Parathyroid adenoma (tissue), 2 donors: ENCODE measurements at regions not wholly inside any gene's neighbourhood (a gene's known extent, or its start where the extent isn't known, plus 50 kb on each side); places are given as distances from the start of the nearest gene placed in this dataset.

ENCODE experiments used
- H2AFZ ChIP-seq: fragments of 300-600 bp; sonication (generic); one replicate; pipeline ENCODE4 v1.7.0; 2017; ENCODE audit warnings: antibody characterized with exemption, mild to moderate bottlenecking
- H3K27ac ChIP-seq: fragments of 300-600 bp; sonication (generic); one replicate; pipeline ENCODE4 v1.7.0; 2017
- H3K27me3 ChIP-seq: fragments of 300-600 bp; sonication (generic); one replicate; pipeline ENCODE4 v1.7.0; 2017; ENCODE audit warnings: low read length; ENCODE audit not compliant: control insufficient read depth, insufficient read depth
- H3K36me3 ChIP-seq: fragments of 300-600 bp; sonication (generic); one replicate; pipeline ENCODE4 v1.7.0; 2017; ENCODE audit warnings: low read length; ENCODE audit not compliant: control insufficient read depth, insufficient read depth
- H3K4me1 ChIP-seq: fragments of 300-600 bp; sonication (generic); one replicate; pipeline ENCODE4 v1.7.0; 2017; ENCODE audit warnings: control low read depth
- H3K4me2 ChIP-seq: fragments of 300-600 bp; sonication (generic); one replicate; pipeline ENCODE4 v1.7.0; 2017; ENCODE audit warnings: low read length
- H3K4me3 ChIP-seq: fragments of 300-600 bp; sonication (generic); one replicate; pipeline ENCODE4 v1.7.0; 2017; ENCODE audit warnings: low read depth, low read length
- H3K79me2 ChIP-seq: fragments of 300-600 bp; sonication (generic); one replicate; pipeline ENCODE4 v1.7.0; 2017; ENCODE audit warnings: control low read depth
- H3K9ac ChIP-seq: fragments of 300-600 bp; sonication (generic); one replicate; pipeline ENCODE4 v1.7.0; 2017; ENCODE audit warnings: mild to moderate bottlenecking
- H3K9me3 ChIP-seq: fragments of 300-600 bp; sonication (generic); one replicate; pipeline ENCODE4 v1.7.0; 2017; ENCODE audit warnings: low read length; ENCODE audit not compliant: control insufficient read depth
- CTCF ChIP-seq: fragments of 300-600 bp; sonication (generic); IDR thresholded peaks from one replicate; pipeline ENCODE4 v1.7.0; 2017; ENCODE audit warnings: antibody characterized with exemption, mild to moderate bottlenecking
- donor health status: primary hyperparathyroidism.

GRCh38 chr20:17819395-17820093 is 119.8 kb downstream of the BANF2 start:
- no peak overlapping the region for H3K9ac ChIP-seq
- no peaks in the 10 kb centered on the region for H3K4me1 ChIP-seq
- no peak overlapping the region for H2AFZ ChIP-seq
- H3K4me3 ChIP-seq: no peak overlapping the region
- H3K4me2 ChIP-seq: no peak overlapping the region
- TF ChIP-seq CTCF: no peak
- H3K9me3 ChIP-seq: no peaks in the 10 kb centered on the region
- H3K27me3 ChIP-seq: no peaks in the 10 kb centered on the region
- no peaks in the 10 kb centered on the region for H3K79me2 ChIP-seq
- H3K36me3 ChIP-seq: no peaks in the 10 kb centered on the region
- H3K27ac ChIP-seq: no peak overlapping the region

GRCh38 chr20:17818187-17818586 is 118.4 kb downstream of the BANF2 start:
- Histone ChIP-seq H3K4me2 (no peak overlapping the region), H3K27me3 (no peaks in the 10 kb centered on the region), H3K4me3 (no peak overlapping the region), H3K36me3 (no peaks in the 10 kb centered on the region), H2AFZ (no peak overlapping the region), H3K4me1 (no peaks in the 10 kb centered on the region), H3K9ac (no peak overlapping the region), H3K79me2 (no peaks in the 10 kb centered on the region), H3K9me3 (no peaks in the 10 kb centered on the region), H3K27ac (no peak overlapping the region)
- no peak for TF ChIP-seq CTCF

GRCh38 chr20:17816804-17817587 is 117.2 kb downstream of the BANF2 start:
- Histone ChIP-seq H3K9me3 (no peaks in the 10 kb centered on the region), H3K4me1 (no peaks in the 10 kb centered on the region), H3K9ac (no peak overlapping the region), H3K27me3 (no peaks in the 10 kb centered on the region), H3K36me3 (no peaks in the 10 kb centered on the region), H3K79me2 (no peaks in the 10 kb centered on the region), H3K27ac (no peak overlapping the region), H3K4me3 (no peak overlapping the region), H3K4me2 (no peak overlapping the region), H2AFZ (no peak overlapping the region)
- TF ChIP-seq CTCF: no peak

GRCh38 chr20:17811628-17811965 is 111.8 kb downstream of the BANF2 start:
- H3K27ac ChIP-seq: no peak overlapping the region
- H2AFZ ChIP-seq: no peak overlapping the region
- no peak overlapping the region for H3K4me2 ChIP-seq
- H3K36me3 ChIP-seq: no peaks in the 10 kb centered on the region
- H3K9me3 ChIP-seq: no peaks in the 10 kb centered on the region
- no peak overlapping the region for H3K4me3 ChIP-seq
- H3K27me3 ChIP-seq: no peaks in the 10 kb centered on the region
- no peak for TF ChIP-seq CTCF
- H3K9ac ChIP-seq: no peak overlapping the region
- no peaks in the 10 kb centered on the region for H3K4me1 ChIP-seq
- no peaks in the 10 kb centered on the region for H3K79me2 ChIP-seq
